ENCODE measurements at regions not wholly inside any gene's neighbourhood (a gene's known extent, or its start where the extent isn't known, plus 50 kb on each side); places are given as distances from the start of the nearest gene placed in this dataset.

- TF ChIP-seq CTCF (IDR thresholded peaks at IDR 0.05) (no peak), POLR2AphosphoS5 (IDR thresholded peaks at IDR 0.05) (no peak), POLR2A (IDR thresholded peaks at IDR 0.05) (no peak), EP300 (IDR thresholded peaks at IDR 0.05) (no peak)
Observed at GRCh38 chr4:137203601-137204000, 328.7 kb downstream of the PCDH18 start.
